ENCODE measurements at regions not wholly inside any gene's neighbourhood (a gene's known extent, or its start where the extent isn't known, plus 50 kb on each side); places are given as distances from the start of the nearest gene placed in this dataset.

- H3K9me3 ChIP-seq: no peaks in the 10 kb centered on the region
- H3K4me3 ChIP-seq (replicated peaks in 1 of 3): no peak overlapping the region
- 86 to 97% methylated on average over 3 of the region's 3 CpGs for WGBS, 2 donors
- DNase-seq: no peak
- no peaks in the 10 kb centered on the region for H3K36me3 ChIP-seq
- TF ChIP-seq CTCF (IDR thresholded peaks at IDR 0.05) (no peak), POLR2A (IDR thresholded peaks at IDR 0.05) (no peak)
- no peaks in the 10 kb centered on the region for H3K27me3 ChIP-seq
- no peak overlapping the region for H3K27ac ChIP-seq
- intact Hi-C loops (cut with DNase I): no loop called here
- no peaks in the 10 kb centered on the region for H3K4me1 ChIP-seq
Observed at GRCh38 chr13:24613128-24613527, 67.1 kb upstream of the ATP12A start.

- Histone ChIP-seq H3K9me3 (no peaks in the 10 kb centered on the region), H3K4me1 (no peaks in the 10 kb centered on the region), H3K27me3 (no peaks in the 10 kb centered on the region), H3K36me3 (no peaks in the 10 kb centered on the region), H3K4me3 (replicated peaks in 1 of 3) (no peak overlapping the region), H3K27ac (no peak overlapping the region)
- TF ChIP-seq POLR2A (IDR thresholded peaks at IDR 0.05) (no peak), CTCF (IDR thresholded peaks at IDR 0.05) (no peak)
- no peak for DNase-seq
- WGBS, 2 donors: 88 to 94% methylated on average over 11 of the region's 11 CpGs
- intact Hi-C loops (cut with DNase I): no loop called here
Observed at GRCh38 chr13:24613755-24614154, 66.5 kb upstream of the ATP12A start.

- DNase-seq: no peak
- Histone ChIP-seq H3K9me3 (no peaks in the 10 kb centered on the region), H3K4me3 (replicated peaks in 1 of 3) (no peak overlapping the region), H3K27me3 (no peaks in the 10 kb centered on the region), H3K36me3 (no peaks in the 10 kb centered on the region), H3K27ac (no peak overlapping the region), H3K4me1 (no peaks in the 10 kb centered on the region)
- TF ChIP-seq CTCF (IDR thresholded peaks at IDR 0.05) (no peak), POLR2A (IDR thresholded peaks at IDR 0.05) (no peak)
- intact Hi-C loops (cut with DNase I): no loop called here
- 80 to 84% methylated on average over 15 of the region's 15 CpGs for WGBS, 2 donors
Observed at GRCh38 chr13:24614306-24615080, 65.7 kb upstream of the ATP12A start.

GRCh38 chr13:24615114-24615513 lies 65.1 kb upstream of the ATP12A start:
- Histone ChIP-seq H3K9me3 (no peaks in the 10 kb centered on the region), H3K36me3 (no peaks in the 10 kb centered on the region), H3K27me3 (no peaks in the 10 kb centered on the region), H3K27ac (no peak overlapping the region), H3K4me3 (replicated peaks in 1 of 3) (no peak overlapping the region), H3K4me1 (no peaks in the 10 kb centered on the region)
- intact Hi-C loops (cut with DNase I): no loop called here
- DNase-seq: no peak
- WGBS, 2 donors: 89 to 91% methylated on average over 9 of the region's 9 CpGs
- TF ChIP-seq CTCF (IDR thresholded peaks at IDR 0.05) (no peak), POLR2A (IDR thresholded peaks at IDR 0.05) (no peak)

- H3K36me3 ChIP-seq: no peaks in the 10 kb centered on the region
- H3K4me1 ChIP-seq: no peaks in the 10 kb centered on the region
- intact Hi-C loops (cut with DNase I): no loop called here
- DNase-seq: no peak
- no peaks in the 10 kb centered on the region for H3K9me3 ChIP-seq
- no peaks in the 10 kb centered on the region for H3K27me3 ChIP-seq
- 95 to 100% methylated on average over 6 to 9 of the region's 9 CpGs for WGBS, 2 donors
- no peak overlapping the region for H3K27ac ChIP-seq
- H3K4me3 ChIP-seq (replicated peaks in 1 of 3): no peak overlapping the region
- TF ChIP-seq CTCF (IDR thresholded peaks at IDR 0.05) (no peak), POLR2A (IDR thresholded peaks at IDR 0.05) (no peak)
Observed at GRCh38 chr13:24615911-24616472, 64.2 kb upstream of the ATP12A start.
